GM21528 (cell line): ENCODE measurements at regions not wholly inside any gene's neighbourhood (a gene's known extent, or its start where the extent isn't known, plus 50 kb on each side); places are given as distances from the start of the nearest gene placed in this dataset.

Experiments
- ATAC-seq: cut with Tn5 transposase; IDR thresholded peaks from one replicate; pipeline ENCODE4 v1.9.1; 2021; ENCODE audit warnings: mild to moderate bottlenecking, moderate library complexity; ENCODE audit not compliant: unreplicated experiment, low FRiP score

DNA sequence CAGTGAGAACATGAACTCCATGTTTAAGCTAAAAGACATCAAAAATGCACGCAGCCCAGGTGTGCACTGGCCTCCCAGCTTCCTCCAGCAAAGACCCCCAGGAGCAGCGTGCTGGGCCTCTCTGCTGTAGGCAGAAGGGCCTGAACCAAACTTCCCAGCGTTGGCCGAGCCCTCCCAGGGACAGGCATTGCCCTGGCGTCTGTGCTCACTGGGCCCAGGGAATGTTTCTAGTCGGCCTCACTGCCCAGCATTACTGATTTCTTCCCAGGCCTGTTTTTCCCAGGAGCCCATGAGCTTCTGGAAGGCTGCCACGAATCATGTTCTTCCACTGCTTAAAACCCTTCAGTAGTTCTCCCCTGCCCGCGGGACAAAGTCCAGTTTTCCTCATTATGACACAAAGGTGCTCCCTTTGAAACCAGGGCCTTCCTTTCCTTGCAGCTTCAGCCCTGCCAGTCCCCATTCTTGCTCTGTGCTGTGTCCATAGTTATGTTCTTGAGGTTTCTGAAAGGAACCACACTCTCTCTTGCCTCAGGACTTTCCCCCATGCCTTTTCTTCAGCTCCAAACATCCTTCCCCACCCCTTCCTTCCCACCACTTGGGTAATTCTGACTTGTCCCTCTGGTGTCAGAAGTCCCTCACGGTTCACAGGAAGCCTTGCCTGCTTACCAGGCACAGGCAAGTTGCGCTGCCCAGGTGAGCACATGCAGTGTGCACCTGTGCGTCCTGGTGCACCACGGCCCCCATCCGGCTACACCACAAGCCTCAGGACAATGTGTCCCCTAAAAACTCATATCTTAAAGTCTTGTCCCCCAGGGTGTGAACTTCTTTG lies 93.4 kb upstream of the ENPP6 start:
- ATAC-seq, result no peak

DNA sequence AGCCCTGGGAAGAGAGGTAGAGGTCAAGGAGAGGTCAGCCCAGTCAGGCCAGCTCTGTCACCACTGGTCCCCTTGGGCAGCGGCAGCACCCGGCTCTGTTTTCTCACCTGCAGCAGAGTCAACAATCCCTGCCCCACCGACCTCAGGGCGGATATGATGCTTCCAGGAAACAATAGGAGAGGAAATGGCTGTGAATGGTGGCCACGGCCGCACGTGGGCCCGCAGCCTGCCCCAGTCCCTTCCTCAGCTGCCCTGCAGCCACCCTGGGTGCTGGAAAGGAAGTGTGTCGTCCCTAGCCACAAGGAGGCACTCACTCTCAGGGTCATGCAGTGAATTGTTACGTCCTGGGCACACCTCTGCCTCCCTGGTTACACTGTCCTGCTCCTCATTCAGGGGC lies 92.5 kb upstream of the ENPP6 start:
- ATAC-seq, result no peak

GRCh38 chr4:184309241-184310170 lies 91.8 kb upstream of the ENPP6 start:
- ATAC-seq, result no peak

DNA sequence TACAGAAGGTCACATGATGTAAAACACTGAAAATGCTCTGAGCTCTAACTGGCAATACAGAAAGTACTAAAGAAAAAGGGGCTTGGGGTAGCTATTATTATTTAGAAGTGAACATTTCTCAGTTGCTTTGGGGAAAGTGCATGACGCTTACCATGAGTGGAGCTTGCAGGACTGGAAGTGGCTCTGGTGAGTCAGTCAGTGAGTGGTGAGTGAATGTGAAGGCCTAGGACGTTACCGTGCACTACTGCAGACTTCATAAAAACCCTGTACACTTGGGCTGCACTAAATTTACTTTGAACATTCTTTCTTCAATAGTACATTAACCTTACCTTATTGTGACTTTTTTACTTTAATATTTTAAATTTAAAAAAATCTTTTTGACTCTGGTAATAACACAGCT lies 89.3 kb upstream of the ENPP6 start:
- no peak for ATAC-seq

- no peak for ATAC-seq
These were observed 88.8 kb upstream of the ENPP6 start for GRCh38 chr4:184306470-184306869.

GRCh38 chr4:184300816-184301215 lies 83.1 kb upstream of the ENPP6 start:
- no peak for ATAC-seq

- ATAC-seq, result no peak
These were observed 80.6 kb upstream of the ENPP6 start for GRCh38 chr4:184298254-184298653.

GRCh38 chr4:184295206-184295605 lies 77.5 kb upstream of the ENPP6 start:
- no peak for ATAC-seq

GRCh38 chr4:184294606-184295133 lies 77.0 kb upstream of the ENPP6 start:
- ATAC-seq, result no peak

- ATAC-seq, result no peak
These were observed 75.9 kb upstream of the ENPP6 start for GRCh38 chr4:184293552-184293951.

DNA sequence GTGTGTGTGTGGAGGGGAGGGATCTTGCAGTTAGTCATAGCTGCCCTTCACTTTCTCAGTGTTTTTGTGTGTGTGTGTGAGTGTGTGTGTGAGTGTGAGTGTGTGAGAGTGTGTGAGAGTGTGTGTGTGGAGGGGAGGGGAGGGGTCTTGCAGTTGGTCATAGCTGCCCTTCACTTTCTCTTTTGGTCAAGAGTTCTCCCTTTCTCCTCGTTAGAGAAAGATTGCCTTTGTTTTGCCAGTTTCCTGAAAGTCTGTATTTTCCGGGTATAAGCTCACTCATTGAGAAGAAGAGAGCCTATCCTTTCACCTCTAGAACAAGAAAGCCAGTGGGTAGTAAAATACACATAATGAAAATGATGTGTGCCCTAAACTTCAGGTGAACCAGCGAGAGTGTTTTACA lies 75.2 kb upstream of the ENPP6 start:
- ATAC-seq, result no peak

- ATAC-seq, result no peak
These were observed 74.8 kb upstream of the ENPP6 start for GRCh38 chr4:184292465-184292867.

DNA sequence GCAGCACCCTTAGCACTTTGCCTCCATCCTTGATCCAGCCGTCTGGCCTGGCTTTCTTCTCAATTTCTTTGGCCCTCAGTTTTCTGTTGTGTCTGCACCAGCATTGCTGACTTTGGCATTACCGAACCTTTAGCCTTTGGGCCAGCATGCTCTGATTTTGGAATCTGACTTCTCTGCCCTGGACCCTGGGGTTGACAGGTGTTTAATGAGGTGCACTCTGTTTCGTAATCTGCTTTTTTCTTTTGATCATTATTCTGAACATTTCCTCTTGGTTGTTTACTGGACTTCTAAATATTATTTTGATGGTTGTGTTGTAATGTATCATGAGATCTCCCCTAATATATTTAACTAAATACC lies 71.5 kb upstream of the ENPP6 start:
- ATAC-seq, result no peak

- peak; percentile 57 for ATAC-seq
These were observed 70.9 kb upstream of the ENPP6 start for GRCh38 chr4:184288451-184289178.

- ATAC-seq, result no peak
These were observed 70.1 kb upstream of the ENPP6 start for GRCh38 chr4:184287697-184288255.

GRCh38 chr4:184286358-184286757 lies 68.7 kb upstream of the ENPP6 start:
- ATAC-seq, result no peak

- ATAC-seq, result no peak
These were observed 67.1 kb upstream of the ENPP6 start for GRCh38 chr4:184284742-184285141.

GRCh38 chr4:184284336-184284690 lies 66.6 kb upstream of the ENPP6 start:
- no peak for ATAC-seq

- peak; percentile 1 for ATAC-seq
These were observed 66.1 kb upstream of the ENPP6 start for GRCh38 chr4:184283659-184284335.
